ENCODE measurements at regions not wholly inside any gene's neighbourhood (a gene's known extent, or its start where the extent isn't known, plus 50 kb on each side); places are given as distances from the start of the nearest gene placed in this dataset.

- no peak for DNase-seq (ENCODE audit: low spot score)
Observed at GRCh38 chr5:138665261-138665660, 88.0 kb upstream of the CTNNA1 start.

- no peak for DNase-seq (ENCODE audit: low spot score)
Observed at GRCh38 chr5:138664276-138664943, 88.8 kb upstream of the CTNNA1 start.

- no peak for DNase-seq (ENCODE audit: low spot score)
Observed at GRCh38 chr5:138663561-138663960, 88.4 kb upstream of the HSPA9 start.

GRCh38 chr5:138663009-138663408, 87.8 kb upstream of the HSPA9 start:
- no peak for DNase-seq (ENCODE audit: low spot score)

GRCh38 chr5:138662599-138662998, 87.4 kb upstream of the HSPA9 start:
- DNase-seq (ENCODE audit: low spot score) = no peak

- DNase-seq (ENCODE audit: low spot score) = no peak
Observed at GRCh38 chr5:138661991-138662434, 86.8 kb upstream of the HSPA9 start.

- no peak for DNase-seq (ENCODE audit: low spot score)
Observed at GRCh38 chr5:138661291-138661960, 86.2 kb upstream of the HSPA9 start.

- DNase-seq (ENCODE audit: low spot score) = no peak
Observed at GRCh38 chr5:138660051-138660572, 84.9 kb upstream of the HSPA9 start.

- no peak for DNase-seq (ENCODE audit: low spot score)
Observed at GRCh38 chr5:138659561-138659960, 84.4 kb upstream of the HSPA9 start.

GRCh38 chr5:138659121-138659520, 83.9 kb upstream of the HSPA9 start:
- DNase-seq (ENCODE audit: low spot score) = no peak

- no peak for DNase-seq (ENCODE audit: low spot score)
Observed at GRCh38 chr5:138658676-138659075, 83.5 kb upstream of the HSPA9 start.

- no peak for DNase-seq (ENCODE audit: low spot score)
Observed at GRCh38 chr5:138657360-138657759, 82.2 kb upstream of the HSPA9 start.

- DNase-seq (ENCODE audit: low spot score) = no peak
Observed at GRCh38 chr5:138656916-138657315, 81.7 kb upstream of the HSPA9 start.

- peak; percentile 64 for DNase-seq (ENCODE audit: low spot score)
Observed at GRCh38 chr5:138655530-138656190, 80.5 kb upstream of the HSPA9 start.

- no peak for DNase-seq (ENCODE audit: low spot score)
Observed at GRCh38 chr5:138654281-138654867, 79.2 kb upstream of the HSPA9 start.

- no peak for DNase-seq (ENCODE audit: low spot score)
Observed at GRCh38 chr5:138653502-138653901, 78.3 kb upstream of the HSPA9 start.

GRCh38 chr5:138651767-138652117, 76.5 kb upstream of the HSPA9 start:
- no peak for DNase-seq (ENCODE audit: low spot score)

- no peak for DNase-seq (ENCODE audit: low spot score)
Observed at GRCh38 chr5:138651058-138651766, 76.0 kb upstream of the HSPA9 start.

- DNase-seq (ENCODE audit: low spot score) = no peak
Observed at GRCh38 chr5:138650196-138650595, 75.0 kb upstream of the HSPA9 start.

- no peak for DNase-seq (ENCODE audit: low spot score)
Observed at GRCh38 chr5:138649775-138650174, 74.6 kb upstream of the HSPA9 start.

- no peak for DNase-seq (ENCODE audit: low spot score)
Observed at GRCh38 chr5:138649316-138649720, 74.1 kb upstream of the HSPA9 start.

GRCh38 chr5:138648841-138649240, 73.6 kb upstream of the HSPA9 start:
- DNase-seq (ENCODE audit: low spot score) = no peak

All from mucosa of gallbladder (tissue), 1 donor.